ENCODE measurements at regions not wholly inside any gene's neighbourhood (a gene's known extent, or its start where the extent isn't known, plus 50 kb on each side); places are given as distances from the start of the nearest gene placed in this dataset.
A peak's percentile ranks its signal among the peaks of the same experiment; 100 is the strongest.

DNA sequence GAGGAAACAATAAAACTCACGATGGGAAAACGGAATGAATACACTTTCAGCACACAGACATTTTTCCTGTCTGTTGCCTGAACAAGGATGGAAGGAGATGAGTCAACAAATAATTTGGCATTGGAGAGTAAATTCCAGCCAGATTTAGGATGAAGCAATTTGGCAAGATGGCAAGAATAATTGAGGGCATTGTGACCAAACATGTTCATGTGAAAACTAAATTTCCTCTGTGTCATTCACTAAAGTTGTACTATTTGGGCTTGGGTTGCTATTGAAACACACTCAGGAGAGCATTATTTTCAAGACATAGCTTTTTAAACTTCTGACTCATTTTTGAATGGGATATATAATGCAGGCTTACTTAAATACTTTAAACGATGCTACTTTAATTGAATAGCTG is 1614.4 kb downstream of the PCDH19 start:
- peak in 1 of 2 donors; percentile 68 for DNase-seq (ENCODE audit: low read depth in 2 of 2)

GRCh38 chrX:98755912-98756311 is 1654.2 kb downstream of the PCDH19 start:
- DNase-seq (ENCODE audit: low read depth in 2 of 2): no peak

GRCh38 chrX:98731821-98732220 is 1678.3 kb downstream of the PCDH19 start:
- no peak for DNase-seq (ENCODE audit: low read depth in 2 of 2)

GRCh38 chrX:98717970-98718369 is 1692.1 kb downstream of the PCDH19 start:
- no peak for DNase-seq (ENCODE audit: low read depth in 2 of 2)
